GM13976 (cell line): ENCODE measurements at regions not wholly inside any gene's neighbourhood (a gene's known extent, or its start where the extent isn't known, plus 50 kb on each side); places are given as distances from the start of the nearest gene placed in this dataset.
"Not testable (repeated sequence)": the region's sequence is repeated elsewhere in the genome, so short reads cannot be mapped to it uniquely, and the experiment has no call there.

Experiments used
- DNase-seq: peaks from one replicate; pipeline ENCODE4 v3.0.0; 2012; ENCODE audit warnings: low spot score
- in situ Hi-C: fragments of 300-500 bp; cut with MboI; formaldehyde crosslinking; loops from one replicate; pipeline ENCODE4 v1.12.0; 2022; ENCODE audit warnings: low sequenced_read_pairs, mixed read lengths, inconsistent platforms; ENCODE audit not compliant: unreplicated experiment
- TF ChIP-seq, protein P1 (sequence below): IDR thresholded peaks from 2 replicates; pipeline ENCODE4 v1.5.1; 2012; ENCODE audit warnings: borderline replicate concordance, mild to moderate bottlenecking; ENCODE audit not compliant: insufficient read depth; ENCODE audit errors: extremely low read depth, missing control alignments, control extremely low read depth

DNA sequence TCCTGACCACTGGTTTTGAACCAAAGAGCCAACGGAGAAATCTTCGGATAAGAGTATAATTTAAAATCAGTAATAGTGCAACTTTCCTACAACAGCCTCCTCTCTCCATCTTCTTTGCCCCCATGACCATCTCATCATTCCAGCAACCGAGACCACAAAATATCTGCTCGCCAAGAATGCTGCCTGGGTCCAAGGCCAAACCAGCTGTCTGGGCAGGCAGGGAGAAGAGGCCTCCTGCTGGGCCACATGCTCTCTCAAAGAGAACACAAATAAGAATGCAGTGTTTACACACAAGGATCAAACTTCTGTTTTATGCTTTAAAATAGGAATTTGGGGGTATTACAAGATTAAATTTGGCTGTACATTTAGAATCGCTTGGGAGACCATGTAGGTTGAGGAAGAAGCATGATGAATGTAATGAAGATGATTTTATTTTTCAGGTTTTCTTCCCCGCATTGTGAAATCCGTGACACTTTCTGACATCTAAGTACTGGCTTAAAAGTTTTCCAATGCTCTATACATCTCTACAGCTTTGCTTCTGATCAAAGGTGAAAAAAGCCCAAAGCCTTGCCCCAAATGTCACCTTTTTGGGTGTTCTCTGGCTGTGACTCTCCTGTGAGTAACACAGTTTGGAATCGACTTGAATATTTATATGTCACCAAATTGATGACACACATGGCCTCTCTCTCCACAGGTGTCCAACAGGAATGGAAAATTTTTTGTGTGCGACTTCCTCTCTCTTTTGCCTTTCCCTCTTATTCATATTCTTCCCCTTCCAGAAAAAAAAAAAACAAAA is 79.4 kb upstream of the PROKR2 start:
- TF ChIP-seq, protein P1, sequence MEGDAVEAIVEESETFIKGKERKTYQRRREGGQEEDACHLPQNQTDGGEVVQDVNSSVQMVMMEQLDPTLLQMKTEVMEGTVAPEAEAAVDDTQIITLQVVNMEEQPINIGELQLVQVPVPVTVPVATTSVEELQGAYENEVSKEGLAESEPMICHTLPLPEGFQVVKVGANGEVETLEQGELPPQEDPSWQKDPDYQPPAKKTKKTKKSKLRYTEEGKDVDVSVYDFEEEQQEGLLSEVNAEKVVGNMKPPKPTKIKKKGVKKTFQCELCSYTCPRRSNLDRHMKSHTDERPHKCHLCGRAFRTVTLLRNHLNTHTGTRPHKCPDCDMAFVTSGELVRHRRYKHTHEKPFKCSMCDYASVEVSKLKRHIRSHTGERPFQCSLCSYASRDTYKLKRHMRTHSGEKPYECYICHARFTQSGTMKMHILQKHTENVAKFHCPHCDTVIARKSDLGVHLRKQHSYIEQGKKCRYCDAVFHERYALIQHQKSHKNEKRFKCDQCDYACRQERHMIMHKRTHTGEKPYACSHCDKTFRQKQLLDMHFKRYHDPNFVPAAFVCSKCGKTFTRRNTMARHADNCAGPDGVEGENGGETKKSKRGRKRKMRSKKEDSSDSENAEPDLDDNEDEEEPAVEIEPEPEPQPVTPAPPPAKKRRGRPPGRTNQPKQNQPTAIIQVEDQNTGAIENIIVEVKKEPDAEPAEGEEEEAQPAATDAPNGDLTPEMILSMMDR, result no peak
- DNase-seq, result no peak
- in situ Hi-C loops, result no loop called here

DNA sequence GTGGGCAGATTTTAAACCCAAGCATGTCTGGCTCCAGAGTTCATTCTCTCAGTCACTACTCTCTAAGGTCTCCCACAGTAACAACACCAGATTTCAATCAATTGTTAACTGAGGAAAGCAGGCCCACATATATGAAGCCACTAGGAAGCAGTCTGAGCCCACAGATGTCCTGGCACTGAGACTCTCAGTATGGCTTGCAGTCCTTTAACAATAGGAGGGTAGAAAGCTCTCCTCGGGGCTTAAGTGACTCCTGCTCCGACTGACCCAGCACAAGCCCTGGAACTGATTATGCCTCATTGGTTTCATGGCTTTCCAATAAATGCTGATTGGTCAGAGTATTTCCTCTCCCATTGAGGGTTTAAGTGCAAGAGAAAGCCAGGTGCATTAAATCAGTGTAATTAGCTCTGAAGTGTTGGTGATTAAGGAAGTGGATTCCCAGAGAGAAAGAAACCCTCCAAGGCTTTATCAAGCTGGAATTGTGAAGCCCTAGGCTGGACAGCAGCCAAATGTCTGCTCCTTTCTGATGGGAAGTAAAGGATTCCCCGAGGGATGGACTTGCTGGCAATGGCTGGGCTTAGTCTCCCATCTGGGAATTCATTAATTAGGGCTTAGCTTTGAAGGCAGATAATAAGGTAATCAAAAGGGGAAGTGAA is 76.6 kb upstream of the PROKR2 start:
- no peak for DNase-seq
- in situ Hi-C loops, result no loop called here

DNA sequence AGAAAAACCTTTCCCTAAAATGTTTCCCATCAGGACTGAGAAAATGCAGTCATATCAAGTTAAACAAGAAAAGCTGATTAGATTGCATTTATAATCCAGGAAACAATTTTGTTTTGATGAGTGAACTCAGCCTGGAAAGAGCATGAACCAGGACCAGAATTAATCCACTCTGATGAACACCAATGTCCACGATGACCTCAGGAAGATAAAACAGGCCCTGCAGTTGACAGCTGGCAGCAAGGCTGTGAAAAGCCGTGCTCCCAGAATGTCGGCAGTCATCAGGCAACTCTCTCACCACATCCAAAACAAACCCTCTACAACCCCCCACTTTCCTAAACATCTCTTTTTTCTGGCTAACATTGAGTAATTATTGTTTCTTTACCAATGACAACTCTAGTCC is 74.0 kb upstream of the PROKR2 start:
- in situ Hi-C loops, result no loop called here
- DNase-seq, result no peak
- TF ChIP-seq, protein P1, result no peak

More for the DNA sequence above, 76.6 kb upstream of the PROKR2 start:
- TF ChIP-seq, protein P1, result no peak

DNA sequence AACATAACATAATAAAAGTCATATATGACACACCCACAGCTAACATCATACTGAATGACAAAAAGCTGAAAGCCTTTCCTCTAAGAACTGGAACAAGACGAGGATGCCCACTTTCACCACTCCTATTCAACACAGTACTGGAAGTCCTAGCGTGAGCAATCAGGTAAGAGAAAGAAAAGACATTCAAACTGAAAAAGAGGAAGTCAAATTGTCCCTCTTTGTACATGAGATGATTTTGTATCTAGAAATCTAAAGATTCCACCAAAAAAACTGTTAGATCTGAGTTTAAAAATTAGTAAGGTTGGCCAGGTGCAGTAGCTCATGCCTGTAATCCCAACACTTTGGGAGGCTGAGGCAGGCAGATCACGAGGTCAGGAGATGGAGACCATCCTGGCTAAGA is 70.1 kb upstream of the PROKR2 start:
- DNase-seq, in situ Hi-C loops: not testable (repeated sequence)

DNA sequence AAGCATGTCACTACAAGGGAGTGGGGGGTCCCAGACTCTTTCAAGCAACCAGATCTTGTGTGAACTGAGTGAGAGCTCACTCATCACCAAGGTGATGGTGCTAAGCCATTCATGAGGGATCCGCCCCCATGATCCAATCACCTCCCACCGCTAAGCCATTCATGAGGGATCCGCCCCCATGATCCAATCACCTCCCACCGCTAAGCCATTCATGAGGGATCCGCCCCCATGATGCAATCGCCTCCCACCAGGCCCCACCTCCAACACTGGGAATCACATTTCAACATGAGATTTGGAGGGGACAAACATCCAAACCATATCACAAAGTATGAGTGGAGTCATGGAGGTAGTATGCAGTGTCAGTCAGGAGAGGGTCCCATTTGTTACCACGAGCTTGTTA is 64.8 kb upstream of the PROKR2 start:
- in situ Hi-C loops, DNase-seq: not testable (repeated sequence)

DNA sequence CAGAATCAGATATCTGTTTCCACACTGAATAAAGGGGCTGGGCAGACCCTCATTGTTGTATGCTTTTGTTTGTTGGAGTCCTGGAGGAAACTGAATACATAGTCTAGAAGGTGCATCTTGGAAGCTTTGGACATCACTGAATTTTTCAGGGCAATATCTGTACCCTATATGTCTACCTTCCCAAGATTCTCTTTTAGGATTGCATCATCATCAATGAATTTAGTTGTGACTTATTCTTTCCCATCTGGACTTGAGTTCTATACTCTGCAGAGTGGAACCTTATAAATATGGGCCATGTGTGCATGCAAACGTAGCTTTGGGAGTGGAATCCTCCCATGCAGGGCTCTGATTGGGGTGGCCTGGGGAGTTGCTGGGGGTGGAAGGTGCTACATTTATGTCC is 60.7 kb upstream of the PROKR2 start:
- DNase-seq, result no peak
- TF ChIP-seq, protein P1, result no peak
- in situ Hi-C loops, result no loop called here

DNA sequence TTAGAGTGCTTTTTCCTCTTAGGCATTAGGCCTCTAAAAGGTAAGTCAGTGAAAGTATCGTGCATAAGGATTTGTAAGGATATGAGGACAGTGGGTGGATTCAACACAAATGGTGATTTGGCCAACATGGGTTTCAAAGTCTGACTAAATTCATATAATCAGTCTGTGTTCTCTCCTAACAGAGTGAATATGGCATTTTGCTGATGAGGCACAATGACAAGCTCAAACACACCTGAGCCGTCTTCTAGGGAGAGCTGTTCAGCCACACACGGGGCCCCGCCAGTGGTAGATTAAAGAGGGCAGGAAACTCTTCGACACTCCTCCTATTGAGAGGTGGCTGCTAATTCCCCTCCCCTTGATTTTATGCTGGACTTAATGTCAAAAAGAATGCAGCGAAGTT is 59.5 kb upstream of the PROKR2 start:
- TF ChIP-seq, protein P1, result no peak
- no peak for DNase-seq
- in situ Hi-C loops, result no loop called here

GRCh38 chr20:5374171-5374570 is 57.4 kb upstream of the PROKR2 start:
- in situ Hi-C loops, result no loop called here
- TF ChIP-seq, protein P1, result no peak
- DNase-seq, result no peak
